ENCODE measurements at regions not wholly inside any gene's neighbourhood (a gene's known extent, or its start where the extent isn't known, plus 50 kb on each side); places are given as distances from the start of the nearest gene placed in this dataset.
"Not testable (repeated sequence)": the region's sequence is repeated elsewhere in the genome, so short reads cannot be mapped to it uniquely, and the experiment has no call there.

DNA sequence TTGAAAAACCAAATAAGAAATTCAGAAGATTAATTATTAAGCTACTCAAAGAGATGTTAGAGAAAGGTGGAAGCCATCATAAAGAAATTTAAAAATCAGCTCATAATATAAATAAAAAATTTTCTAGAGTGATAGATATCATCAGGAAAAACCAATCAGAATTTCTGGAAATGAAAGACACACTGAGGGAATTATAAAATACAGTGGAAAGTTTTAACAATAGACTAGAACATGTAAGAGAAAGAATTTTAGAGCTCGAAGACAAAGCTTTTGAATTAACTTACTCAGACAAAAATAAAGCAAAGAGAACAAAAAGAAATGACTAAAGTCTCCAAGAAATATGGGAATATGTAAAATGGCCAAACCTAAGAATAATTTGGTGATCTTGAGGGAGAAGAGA lies 1926.9 kb upstream of the RAG2 start:
- Histone ChIP-seq H3K4me3 (ENCODE audit: insufficient read depth, low read length) (no peak overlapping the region), H3K27me3 (ENCODE audit: insufficient read depth, low read length) (no peaks in the 10 kb centered on the region), H3K79me2 (ENCODE audit: insufficient read depth, low read length) (no peaks in the 10 kb centered on the region), H2AFZ (ENCODE audit: low read length) (no peak overlapping the region), H3K27ac (ENCODE audit: low read depth, low read length) (no peak overlapping the region), H3K4me1 (ENCODE audit: insufficient read depth, low read length) (no peaks in the 10 kb centered on the region), H3K9me3 (ENCODE audit: low read depth, low read length) (peaks cover 2% of the 10 kb centered on the region), H3K36me3 (ENCODE audit: insufficient read depth, low read length) (no peaks in the 10 kb centered on the region), H4K20me1 (ENCODE audit: insufficient read depth, low read length) (no peaks in the 10 kb centered on the region), H3K4me2 (ENCODE audit: insufficient read depth, low read length) (no peak overlapping the region)
- TF ChIP-seq, protein P1, sequence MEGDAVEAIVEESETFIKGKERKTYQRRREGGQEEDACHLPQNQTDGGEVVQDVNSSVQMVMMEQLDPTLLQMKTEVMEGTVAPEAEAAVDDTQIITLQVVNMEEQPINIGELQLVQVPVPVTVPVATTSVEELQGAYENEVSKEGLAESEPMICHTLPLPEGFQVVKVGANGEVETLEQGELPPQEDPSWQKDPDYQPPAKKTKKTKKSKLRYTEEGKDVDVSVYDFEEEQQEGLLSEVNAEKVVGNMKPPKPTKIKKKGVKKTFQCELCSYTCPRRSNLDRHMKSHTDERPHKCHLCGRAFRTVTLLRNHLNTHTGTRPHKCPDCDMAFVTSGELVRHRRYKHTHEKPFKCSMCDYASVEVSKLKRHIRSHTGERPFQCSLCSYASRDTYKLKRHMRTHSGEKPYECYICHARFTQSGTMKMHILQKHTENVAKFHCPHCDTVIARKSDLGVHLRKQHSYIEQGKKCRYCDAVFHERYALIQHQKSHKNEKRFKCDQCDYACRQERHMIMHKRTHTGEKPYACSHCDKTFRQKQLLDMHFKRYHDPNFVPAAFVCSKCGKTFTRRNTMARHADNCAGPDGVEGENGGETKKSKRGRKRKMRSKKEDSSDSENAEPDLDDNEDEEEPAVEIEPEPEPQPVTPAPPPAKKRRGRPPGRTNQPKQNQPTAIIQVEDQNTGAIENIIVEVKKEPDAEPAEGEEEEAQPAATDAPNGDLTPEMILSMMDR (IDR thresholded peaks at IDR 0.05; ENCODE audit: extremely low read depth, low read depth, low read length) = no peak
- DNase-seq (ENCODE audit: insufficient read length, low spot score, missing footprints) = no peak

DNA sequence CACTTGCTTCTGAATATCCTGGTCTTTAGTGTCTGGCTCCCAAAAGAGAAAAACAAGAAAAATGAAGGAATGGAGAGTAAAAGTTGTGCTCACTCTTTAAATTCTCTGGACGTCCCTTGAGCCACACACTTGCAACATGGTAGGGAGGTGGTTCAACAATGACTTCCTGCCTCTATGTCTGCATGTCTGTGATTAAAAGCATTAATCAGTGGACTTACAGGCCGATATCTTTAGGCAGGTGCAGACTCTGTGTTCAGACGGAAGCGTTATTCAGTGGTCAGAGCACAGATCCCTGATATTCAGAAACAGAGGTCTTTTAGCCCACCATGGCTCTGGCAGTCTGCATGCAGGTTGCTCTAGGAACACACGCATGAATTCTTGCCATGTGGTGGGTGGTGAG lies 1920.0 kb upstream of the RAG2 start:
- H3K9me3 ChIP-seq (ENCODE audit: low read depth, low read length) = no peaks in the 10 kb centered on the region
- no peak for DNase-seq (ENCODE audit: insufficient read length, low spot score, missing footprints)
- H3K4me2 ChIP-seq (ENCODE audit: insufficient read depth, low read length) = no peak overlapping the region
- H3K4me3 ChIP-seq (ENCODE audit: insufficient read depth, low read length) = no peak overlapping the region
- no peaks in the 10 kb centered on the region for H3K4me1 ChIP-seq (ENCODE audit: insufficient read depth, low read length)
- H3K36me3 ChIP-seq (ENCODE audit: insufficient read depth, low read length) = no peaks in the 10 kb centered on the region
- TF ChIP-seq, protein P1 (IDR thresholded peaks at IDR 0.05; ENCODE audit: extremely low read depth, low read depth, low read length) = no peak
- no peaks in the 10 kb centered on the region for H4K20me1 ChIP-seq (ENCODE audit: insufficient read depth, low read length)
- no peak overlapping the region for H3K27ac ChIP-seq (ENCODE audit: low read depth, low read length)
- no peak overlapping the region for H2AFZ ChIP-seq (ENCODE audit: low read length)
- H3K79me2 ChIP-seq (ENCODE audit: insufficient read depth, low read length) = no peaks in the 10 kb centered on the region
- no peaks in the 10 kb centered on the region for H3K27me3 ChIP-seq (ENCODE audit: insufficient read depth, low read length)

DNA sequence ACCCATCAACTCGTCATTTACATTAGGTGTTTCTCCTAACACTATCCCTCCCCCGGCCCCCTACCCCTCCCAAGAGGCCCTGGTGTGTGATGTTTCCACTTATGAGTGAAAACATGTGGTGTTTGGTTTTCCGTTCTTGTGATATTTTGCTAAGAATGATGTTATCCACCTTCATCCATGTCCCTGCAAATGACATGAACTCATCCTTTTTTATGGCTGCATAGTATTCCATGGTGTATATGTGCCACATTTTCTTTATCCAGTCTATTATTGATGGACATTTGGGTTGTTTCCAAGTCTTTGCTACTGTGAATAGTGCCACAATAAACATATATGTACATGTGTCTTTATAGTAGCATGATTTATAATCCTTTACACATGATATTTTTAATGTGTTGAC lies 1914.8 kb upstream of the RAG2 start:
- H3K79me2 ChIP-seq (ENCODE audit: insufficient read depth, low read length); H3K27me3 ChIP-seq (ENCODE audit: insufficient read depth, low read length); H3K4me3 ChIP-seq (ENCODE audit: insufficient read depth, low read length); H3K9me3 ChIP-seq (ENCODE audit: low read depth, low read length); H3K4me1 ChIP-seq (ENCODE audit: insufficient read depth, low read length); DNase-seq (ENCODE audit: insufficient read length, low spot score, missing footprints); H2AFZ ChIP-seq (ENCODE audit: low read length); H3K27ac ChIP-seq (ENCODE audit: low read depth, low read length); H4K20me1 ChIP-seq (ENCODE audit: insufficient read depth, low read length); H3K4me2 ChIP-seq (ENCODE audit: insufficient read depth, low read length); H3K36me3 ChIP-seq (ENCODE audit: insufficient read depth, low read length): not testable (repeated sequence)

DNA sequence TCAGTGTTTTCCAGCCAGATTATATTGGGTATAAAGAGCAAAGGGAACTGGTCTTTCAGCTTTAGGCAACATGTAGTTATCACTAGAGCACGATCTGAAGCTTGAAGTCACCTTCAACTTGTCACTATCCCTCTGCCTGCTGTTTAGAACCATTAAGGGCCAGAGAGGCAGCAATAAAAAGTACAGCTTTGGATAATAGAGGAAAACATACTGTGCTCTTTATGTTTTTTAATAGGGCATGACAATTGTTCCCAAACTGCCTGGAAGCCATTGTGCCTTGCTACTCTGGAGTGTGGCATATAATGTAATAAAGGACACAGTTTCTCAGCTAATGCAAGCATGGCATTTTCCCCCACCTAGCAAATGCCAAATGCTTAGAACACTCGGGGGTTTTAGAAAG lies 1912.0 kb upstream of the RAG2 start:
- TF ChIP-seq, protein P1 (IDR thresholded peaks at IDR 0.05; ENCODE audit: extremely low read depth, low read depth, low read length) = no peak
- no peaks in the 10 kb centered on the region for H4K20me1 ChIP-seq (ENCODE audit: insufficient read depth, low read length)
- no peaks in the 10 kb centered on the region for H3K27me3 ChIP-seq (ENCODE audit: insufficient read depth, low read length)
- no peak overlapping the region for H2AFZ ChIP-seq (ENCODE audit: low read length)
- no peak overlapping the region for H3K4me2 ChIP-seq (ENCODE audit: insufficient read depth, low read length)
- no peaks in the 10 kb centered on the region for H3K4me1 ChIP-seq (ENCODE audit: insufficient read depth, low read length)
- H3K36me3 ChIP-seq (ENCODE audit: insufficient read depth, low read length) = no peaks in the 10 kb centered on the region
- H3K4me3 ChIP-seq (ENCODE audit: insufficient read depth, low read length) = no peak overlapping the region
- no peaks in the 10 kb centered on the region for H3K9me3 ChIP-seq (ENCODE audit: low read depth, low read length)
- no peak overlapping the region for H3K27ac ChIP-seq (ENCODE audit: low read depth, low read length)
- H3K79me2 ChIP-seq (ENCODE audit: insufficient read depth, low read length) = no peaks in the 10 kb centered on the region
- no peak for DNase-seq (ENCODE audit: insufficient read length, low spot score, missing footprints)

DNA sequence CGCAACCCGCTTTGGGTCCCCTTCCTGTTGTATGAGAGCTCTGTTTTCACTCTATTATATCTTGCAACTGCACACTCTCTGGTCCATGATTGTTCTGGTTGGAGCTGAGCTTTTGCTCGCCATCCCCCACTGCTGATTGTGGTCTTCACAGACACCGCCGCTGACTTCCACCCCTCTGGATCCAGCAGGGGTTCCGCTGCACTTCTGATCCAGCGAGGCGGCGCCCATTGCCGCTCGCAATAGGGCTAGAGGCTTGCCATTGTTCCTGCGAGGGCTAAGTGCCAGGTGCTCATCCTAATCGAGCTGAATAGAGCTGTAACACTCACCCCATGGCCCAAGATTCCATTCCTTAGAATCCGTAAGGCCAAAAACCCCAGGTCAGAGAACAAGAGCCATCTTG lies 1905.8 kb upstream of the RAG2 start:
- TF ChIP-seq, protein P1 (IDR thresholded peaks at IDR 0.05; ENCODE audit: extremely low read depth, low read depth, low read length) = no peak
- Histone ChIP-seq H3K27me3 (ENCODE audit: insufficient read depth, low read length) (no peaks in the 10 kb centered on the region), H2AFZ (ENCODE audit: low read length) (no peak overlapping the region), H3K4me3 (ENCODE audit: insufficient read depth, low read length) (no peak overlapping the region), H3K79me2 (ENCODE audit: insufficient read depth, low read length) (no peaks in the 10 kb centered on the region), H3K36me3 (ENCODE audit: insufficient read depth, low read length) (no peaks in the 10 kb centered on the region), H3K4me1 (ENCODE audit: insufficient read depth, low read length) (no peaks in the 10 kb centered on the region), H3K9me3 (ENCODE audit: low read depth, low read length) (no peaks in the 10 kb centered on the region), H3K4me2 (ENCODE audit: insufficient read depth, low read length) (no peak overlapping the region), H4K20me1 (ENCODE audit: insufficient read depth, low read length) (no peaks in the 10 kb centered on the region), H3K27ac (ENCODE audit: low read depth, low read length) (no peak overlapping the region)
- no peak for DNase-seq (ENCODE audit: insufficient read length, low spot score, missing footprints)

Measured in osteoblast (primary cell).